ENCODE measurements at regions not wholly inside any gene's neighbourhood (a gene's known extent, or its start where the extent isn't known, plus 50 kb on each side); places are given as distances from the start of the nearest gene placed in this dataset.

GRCh38 chr6:141313986-141314385, 818.7 kb upstream of the GJE1 start:
- Histone ChIP-seq H3K9me3 (no peaks in the 10 kb centered on the region), H3K4me3 (ENCODE audit: low read depth, low read length) (no peak overlapping the region), H3K36me3 (ENCODE audit: control insufficient read depth, insufficient read depth, low read length) (no peaks in the 10 kb centered on the region), H3K4me1 (no peaks in the 10 kb centered on the region), H3K27me3 (replicated peaks; ENCODE audit: control insufficient read depth, insufficient read depth, low read length) (no peaks in the 10 kb centered on the region)
- H3K4me1 Mint-ChIP-seq (ENCODE audit: low read depth, unreplicated experiment) = no peaks in the 10 kb centered on the region
- TF ChIP-seq, protein P1, sequence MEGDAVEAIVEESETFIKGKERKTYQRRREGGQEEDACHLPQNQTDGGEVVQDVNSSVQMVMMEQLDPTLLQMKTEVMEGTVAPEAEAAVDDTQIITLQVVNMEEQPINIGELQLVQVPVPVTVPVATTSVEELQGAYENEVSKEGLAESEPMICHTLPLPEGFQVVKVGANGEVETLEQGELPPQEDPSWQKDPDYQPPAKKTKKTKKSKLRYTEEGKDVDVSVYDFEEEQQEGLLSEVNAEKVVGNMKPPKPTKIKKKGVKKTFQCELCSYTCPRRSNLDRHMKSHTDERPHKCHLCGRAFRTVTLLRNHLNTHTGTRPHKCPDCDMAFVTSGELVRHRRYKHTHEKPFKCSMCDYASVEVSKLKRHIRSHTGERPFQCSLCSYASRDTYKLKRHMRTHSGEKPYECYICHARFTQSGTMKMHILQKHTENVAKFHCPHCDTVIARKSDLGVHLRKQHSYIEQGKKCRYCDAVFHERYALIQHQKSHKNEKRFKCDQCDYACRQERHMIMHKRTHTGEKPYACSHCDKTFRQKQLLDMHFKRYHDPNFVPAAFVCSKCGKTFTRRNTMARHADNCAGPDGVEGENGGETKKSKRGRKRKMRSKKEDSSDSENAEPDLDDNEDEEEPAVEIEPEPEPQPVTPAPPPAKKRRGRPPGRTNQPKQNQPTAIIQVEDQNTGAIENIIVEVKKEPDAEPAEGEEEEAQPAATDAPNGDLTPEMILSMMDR (IDR thresholded peaks at IDR 0.05; ENCODE audit: insufficient read depth in 1 of 2, low read depth in 1 of 2, low read length in 1 of 2, severe bottlenecking in 1 of 2, unreplicated experiment in 1 of 2) = no peak
- intact Hi-C loops (cut with micrococcal nuclease; ENCODE audit: unreplicated experiment) = no loop called here
- no peak for DNase-seq
- no peaks in the 10 kb centered on the region for H3K27me3 Mint-ChIP-seq (ENCODE audit: insufficient read depth, unreplicated experiment)
- no peaks in the 10 kb centered on the region for H3K36me3 Mint-ChIP-seq (ENCODE audit: insufficient read depth, unreplicated experiment)
- H3K9me3 Mint-ChIP-seq (ENCODE audit: unreplicated experiment) = no peaks in the 10 kb centered on the region
- no peak overlapping the region for H3K27ac Mint-ChIP-seq (ENCODE audit: unreplicated experiment)
- ChIA-PET POLR2A (no interaction called here), CTCF (no interaction called here)
- no peak overlapping the region for H3K4me3 Mint-ChIP-seq (ENCODE audit: unreplicated experiment)
- BruUV-seq (replicated peaks) = no TSS peak

GRCh38 chr6:141309295-141309694, 823.4 kb upstream of the GJE1 start:
- no peaks in the 10 kb centered on the region for H3K4me1 Mint-ChIP-seq (ENCODE audit: low read depth, unreplicated experiment)
- intact Hi-C loops (cut with micrococcal nuclease; ENCODE audit: unreplicated experiment) = loop anchor here (2.0 kb wide), 1 partner anchor 254 kb away; no protein-coding TSS in a partner anchor

DNA sequence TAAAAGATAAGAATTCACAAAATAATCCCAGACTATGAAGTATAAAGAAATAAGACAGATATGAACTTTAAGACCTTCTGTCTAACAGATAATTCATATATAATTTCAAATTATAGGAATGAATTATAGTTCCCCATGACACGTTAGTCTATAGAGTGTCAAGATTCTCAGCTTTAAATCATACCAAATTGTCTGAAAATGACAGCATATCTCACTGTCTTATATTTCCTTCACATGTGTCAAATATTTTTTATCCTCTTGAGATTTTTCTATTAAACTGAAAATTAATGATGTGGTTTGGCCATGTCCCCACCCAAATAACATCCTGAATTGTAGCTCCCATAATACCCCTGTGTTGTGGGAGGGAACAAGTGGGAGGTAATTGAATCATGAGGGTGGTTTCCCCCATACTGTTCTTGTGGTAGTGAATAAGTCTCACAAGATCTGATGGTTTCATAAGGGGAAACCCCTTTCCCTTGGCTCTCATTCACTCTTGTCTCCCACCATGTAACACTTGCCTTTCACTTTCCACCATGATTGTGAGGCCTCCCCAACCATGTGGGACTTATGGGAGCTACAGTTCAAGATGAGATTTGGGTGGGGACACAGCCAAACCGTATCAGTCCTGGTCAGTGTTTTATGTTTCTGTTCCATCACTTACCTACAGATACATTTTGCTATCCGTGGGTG, 825.3 kb upstream of the GJE1 start:
- intact Hi-C loops (cut with micrococcal nuclease; ENCODE audit: unreplicated experiment) = no loop called here
- H3K27ac Mint-ChIP-seq (ENCODE audit: unreplicated experiment) = no peak overlapping the region
- H3K36me3 Mint-ChIP-seq (ENCODE audit: insufficient read depth, unreplicated experiment) = no peaks in the 10 kb centered on the region
- H3K4me3 Mint-ChIP-seq (ENCODE audit: unreplicated experiment) = no peak overlapping the region
- no peaks in the 10 kb centered on the region for H3K9me3 ChIP-seq
- no peaks in the 10 kb centered on the region for H3K36me3 ChIP-seq (ENCODE audit: control insufficient read depth, insufficient read depth, low read length)
- BruUV-seq (replicated peaks) = no TSS peak
- POLR2A ChIA-PET = no interaction called here
- no peaks in the 10 kb centered on the region for H3K4me1 Mint-ChIP-seq (ENCODE audit: low read depth, unreplicated experiment)
- DNase-seq = no peak
- no peaks in the 10 kb centered on the region for H3K27me3 ChIP-seq (replicated peaks; ENCODE audit: control insufficient read depth, insufficient read depth, low read length)
- H3K9me3 Mint-ChIP-seq (ENCODE audit: unreplicated experiment) = no peaks in the 10 kb centered on the region
- TF ChIP-seq, protein P1 (IDR thresholded peaks at IDR 0.05; ENCODE audit: insufficient read depth in 1 of 2, low read depth in 1 of 2, low read length in 1 of 2, severe bottlenecking in 1 of 2, unreplicated experiment in 1 of 2) = no peak
- H3K4me3 ChIP-seq (ENCODE audit: low read depth, low read length) = no peak overlapping the region
- H3K4me1 ChIP-seq = no peaks in the 10 kb centered on the region
- CTCF ChIA-PET = no interaction called here
- H3K27me3 Mint-ChIP-seq (ENCODE audit: insufficient read depth, unreplicated experiment) = no peaks in the 10 kb centered on the region

More at GRCh38 chr6:141309295-141309694, 823.4 kb upstream of the GJE1 start:
- no peaks in the 10 kb centered on the region for H3K36me3 ChIP-seq (ENCODE audit: control insufficient read depth, insufficient read depth, low read length)
- H3K9me3 ChIP-seq = no peaks in the 10 kb centered on the region
- TF ChIP-seq, protein P1 (IDR thresholded peaks at IDR 0.05; ENCODE audit: insufficient read depth in 1 of 2, low read depth in 1 of 2, low read length in 1 of 2, severe bottlenecking in 1 of 2, unreplicated experiment in 1 of 2) = peak in 1 of 2 experiments; percentile 13
- DNase-seq = no peak
- Mint-ChIP-seq H3K4me3 (ENCODE audit: unreplicated experiment) (no peak overlapping the region), H3K9me3 (ENCODE audit: unreplicated experiment) (no peaks in the 10 kb centered on the region), H3K36me3 (ENCODE audit: insufficient read depth, unreplicated experiment) (no peaks in the 10 kb centered on the region), H3K27me3 (ENCODE audit: insufficient read depth, unreplicated experiment) (no peaks in the 10 kb centered on the region), H3K27ac (ENCODE audit: unreplicated experiment) (no peak overlapping the region)
- no peak overlapping the region for H3K4me3 ChIP-seq (ENCODE audit: low read depth, low read length)
- BruUV-seq (replicated peaks) = no TSS peak
- H3K4me1 ChIP-seq = no peaks in the 10 kb centered on the region
- no peaks in the 10 kb centered on the region for H3K27me3 ChIP-seq (replicated peaks; ENCODE audit: control insufficient read depth, insufficient read depth, low read length)
- POLR2A ChIA-PET = no interaction called here
- CTCF ChIA-PET = no interaction called here
